ENCODE measurements at regions not wholly inside any gene's neighbourhood (a gene's known extent, or its start where the extent isn't known, plus 50 kb on each side); places are given as distances from the start of the nearest gene placed in this dataset.
"Not testable (repeated sequence)": the region's sequence is repeated elsewhere in the genome, so short reads cannot be mapped to it uniquely, and the experiment has no call there.

GRCh38 chr2:138382672-138383071 lies 118.9 kb upstream of the SPOPL start:
- Histone ChIP-seq H3K4me3 (replicated peaks in 1 of 3; ENCODE audit: insufficient read depth in 1 of 3, low read depth in 1 of 3, low read length in 3 of 3) (no peak overlapping the region), H3K9me1 (replicated peaks; ENCODE audit: control insufficient read depth, extremely low read depth, insufficient read depth, low read length) (no peaks in the 10 kb centered on the region), H3K27ac (ENCODE audit: insufficient read depth, low read depth, low read length) (no peak overlapping the region), H3K27me3 (ENCODE audit: control insufficient read depth in 2 of 2, insufficient read depth in 2 of 2, low read length in 2 of 2) (no peaks in the 10 kb centered on the region), H3K9ac (replicated peaks; ENCODE audit: extremely low read depth, insufficient read depth, low read length) (no peak overlapping the region), H3K4me1 (ENCODE audit: control insufficient read depth, extremely low read depth, insufficient read depth, low read length) (no peaks in the 10 kb centered on the region), H2AFZ (ENCODE audit: low read depth, low read length) (no peak overlapping the region), H3K4me2 (ENCODE audit: insufficient read depth, low read length) (no peak overlapping the region), H3K79me2 (ENCODE audit: control insufficient read depth, insufficient read depth, low read length) (no peaks in the 10 kb centered on the region), H3K9me3 (replicated peaks; ENCODE audit: control insufficient read depth, insufficient read depth, low read length) (no peaks in the 10 kb centered on the region), H3K36me3 (ENCODE audit: control insufficient read depth in 2 of 2, extremely low read depth in 1 of 2, insufficient read depth in 2 of 2, low read length in 2 of 2) (no peaks in the 10 kb centered on the region), H4K20me1 (replicated peaks; ENCODE audit: control insufficient read depth, extremely low read depth, insufficient read depth, low read length) (no peaks in the 10 kb centered on the region)
- CTCF ChIA-PET = interaction anchor here (1.1 kb wide), 1 partner anchor 8 kb away, joined by 5 read pairs; no protein-coding TSS in a partner anchor
- no peak for DNase-seq (ENCODE audit: low read depth, low spot score)
- TF ChIP-seq CTCF (IDR thresholded peaks at IDR 0.05; ENCODE audit: extremely low read depth in 1 of 2, insufficient read depth in 1 of 2, low read depth in 1 of 2, low read length in 2 of 2) (no peak), POLR2A (IDR thresholded peaks at IDR 0.05; ENCODE audit: low read depth, low read length) (no peak), FOS (IDR thresholded peaks at IDR 0.05; ENCODE audit: borderline replicate concordance, insufficient read depth, low read length) (no peak), MYC (IDR thresholded peaks at IDR 0.05; ENCODE audit: low read depth, low read length) (no peak), JUN (IDR thresholded peaks at IDR 0.05; ENCODE audit: borderline replicate concordance, insufficient read depth, insufficient read length, low read depth) (no peak), POLR2AphosphoS5 (IDR thresholded peaks at IDR 0.05; ENCODE audit: insufficient read depth, low read depth, low read length) (no peak), EZH2 (IDR thresholded peaks at IDR 0.05; ENCODE audit: borderline replicate concordance, low read depth, low read length, severe bottlenecking) (no peak)
- POLR2A ChIA-PET = no interaction called here
- dilution Hi-C loops (cut with MboI; ENCODE audit: extremely low pct_ligation_motif_present, low sequenced_read_pairs) (no loop called here), intact Hi-C loops (cut with micrococcal nuclease) (no loop called here)
- FAIRE-seq = no peak
- BruUV-seq (replicated peaks) = no TSS peak

GRCh38 chr2:138386191-138386590 lies 115.4 kb upstream of the SPOPL start:
- BruUV-seq (replicated peaks); H3K9me3 ChIP-seq (replicated peaks; ENCODE audit: control insufficient read depth, insufficient read depth, low read length); H3K27me3 ChIP-seq (ENCODE audit: control insufficient read depth in 2 of 2, insufficient read depth in 2 of 2, low read length in 2 of 2); H3K9ac ChIP-seq (replicated peaks; ENCODE audit: extremely low read depth, insufficient read depth, low read length); H3K4me1 ChIP-seq (ENCODE audit: control insufficient read depth, extremely low read depth, insufficient read depth, low read length); H3K9me1 ChIP-seq (replicated peaks; ENCODE audit: control insufficient read depth, extremely low read depth, insufficient read depth, low read length); dilution Hi-C loops (cut with MboI; ENCODE audit: extremely low pct_ligation_motif_present, low sequenced_read_pairs); POLR2A ChIA-PET; H3K79me2 ChIP-seq (ENCODE audit: control insufficient read depth, insufficient read depth, low read length); H3K4me2 ChIP-seq (ENCODE audit: insufficient read depth, low read length); FAIRE-seq; intact Hi-C loops (cut with micrococcal nuclease); H3K27ac ChIP-seq (ENCODE audit: insufficient read depth, low read depth, low read length); H2AFZ ChIP-seq (ENCODE audit: low read depth, low read length); H3K4me3 ChIP-seq (replicated peaks in 1 of 3; ENCODE audit: insufficient read depth in 1 of 3, low read depth in 1 of 3, low read length in 3 of 3); H3K36me3 ChIP-seq (ENCODE audit: control insufficient read depth in 2 of 2, extremely low read depth in 1 of 2, insufficient read depth in 2 of 2, low read length in 2 of 2); H4K20me1 ChIP-seq (replicated peaks; ENCODE audit: control insufficient read depth, extremely low read depth, insufficient read depth, low read length); DNase-seq (ENCODE audit: low read depth, low spot score): not testable (repeated sequence)
- CTCF ChIA-PET = interaction anchor here (1.6 kb wide), 1 partner anchor 12 kb away, joined by 4 read pairs; no protein-coding TSS in a partner anchor

Data from endothelial cell of umbilical vein (primary cell).